ENCODE measurements at regions not wholly inside any gene's neighbourhood (a gene's known extent, or its start where the extent isn't known, plus 50 kb on each side); places are given as distances from the start of the nearest gene placed in this dataset.

GRCh38 chr7:118312966-118313365 is 88.5 kb downstream of the ANKRD7 start:
- TF ChIP-seq, protein P1, sequence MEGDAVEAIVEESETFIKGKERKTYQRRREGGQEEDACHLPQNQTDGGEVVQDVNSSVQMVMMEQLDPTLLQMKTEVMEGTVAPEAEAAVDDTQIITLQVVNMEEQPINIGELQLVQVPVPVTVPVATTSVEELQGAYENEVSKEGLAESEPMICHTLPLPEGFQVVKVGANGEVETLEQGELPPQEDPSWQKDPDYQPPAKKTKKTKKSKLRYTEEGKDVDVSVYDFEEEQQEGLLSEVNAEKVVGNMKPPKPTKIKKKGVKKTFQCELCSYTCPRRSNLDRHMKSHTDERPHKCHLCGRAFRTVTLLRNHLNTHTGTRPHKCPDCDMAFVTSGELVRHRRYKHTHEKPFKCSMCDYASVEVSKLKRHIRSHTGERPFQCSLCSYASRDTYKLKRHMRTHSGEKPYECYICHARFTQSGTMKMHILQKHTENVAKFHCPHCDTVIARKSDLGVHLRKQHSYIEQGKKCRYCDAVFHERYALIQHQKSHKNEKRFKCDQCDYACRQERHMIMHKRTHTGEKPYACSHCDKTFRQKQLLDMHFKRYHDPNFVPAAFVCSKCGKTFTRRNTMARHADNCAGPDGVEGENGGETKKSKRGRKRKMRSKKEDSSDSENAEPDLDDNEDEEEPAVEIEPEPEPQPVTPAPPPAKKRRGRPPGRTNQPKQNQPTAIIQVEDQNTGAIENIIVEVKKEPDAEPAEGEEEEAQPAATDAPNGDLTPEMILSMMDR (IDR thresholded peaks at IDR 0.05; ENCODE audit: borderline replicate concordance, insufficient read depth, low read depth, low read length), result no peak
- H3K4me3 ChIP-seq (ENCODE audit: low read depth, low read length), result no peak overlapping the region

GRCh38 chr7:118324790-118325449 is 100.4 kb downstream of the ANKRD7 start:
- H3K4me3 ChIP-seq (ENCODE audit: low read depth, low read length), result no peak overlapping the region
- TF ChIP-seq, protein P1 (IDR thresholded peaks at IDR 0.05; ENCODE audit: borderline replicate concordance, insufficient read depth, low read depth, low read length), result no peak

- TF ChIP-seq, protein P1 (IDR thresholded peaks at IDR 0.05; ENCODE audit: borderline replicate concordance, insufficient read depth, low read depth, low read length), result no peak
- no peak overlapping the region for H3K4me3 ChIP-seq (ENCODE audit: low read depth, low read length)
Measured at GRCh38 chr7:118325450-118325808, 100.9 kb downstream of the ANKRD7 start.

GRCh38 chr7:118327174-118327573 is 102.7 kb downstream of the ANKRD7 start:
- no peak overlapping the region for H3K4me3 ChIP-seq (ENCODE audit: low read depth, low read length)
- TF ChIP-seq, protein P1 (IDR thresholded peaks at IDR 0.05; ENCODE audit: borderline replicate concordance, insufficient read depth, low read depth, low read length), result no peak

- TF ChIP-seq, protein P1 (IDR thresholded peaks at IDR 0.05; ENCODE audit: borderline replicate concordance, insufficient read depth, low read depth, low read length), result no peak
- H3K4me3 ChIP-seq (ENCODE audit: low read depth, low read length), result no peak overlapping the region
Measured at GRCh38 chr7:118328505-118329211, 104.2 kb downstream of the ANKRD7 start.

GRCh38 chr7:118330388-118330787 is 105.9 kb downstream of the ANKRD7 start:
- H3K4me3 ChIP-seq (ENCODE audit: low read depth, low read length), result no peak overlapping the region
- TF ChIP-seq, protein P1 (IDR thresholded peaks at IDR 0.05; ENCODE audit: borderline replicate concordance, insufficient read depth, low read depth, low read length), result no peak

- no peak overlapping the region for H3K4me3 ChIP-seq (ENCODE audit: low read depth, low read length)
- TF ChIP-seq, protein P1 (IDR thresholded peaks at IDR 0.05; ENCODE audit: borderline replicate concordance, insufficient read depth, low read depth, low read length), result no peak
Measured at GRCh38 chr7:118346748-118347147, 122.2 kb downstream of the ANKRD7 start.
